Mucosa of stomach (tissue), 1 donor: ENCODE measurements at regions not wholly inside any gene's neighbourhood (a gene's known extent, or its start where the extent isn't known, plus 50 kb on each side); places are given as distances from the start of the nearest gene placed in this dataset.

Experiments
- H3K27me3 ChIP-seq: one replicate; pipeline ENCODE4 v1.7.0; 2013; ENCODE audit warnings: mild to moderate bottlenecking, low read length; ENCODE audit not compliant: control insufficient read depth, insufficient read depth
- H3K36me3 ChIP-seq: one replicate; pipeline ENCODE4 v1.7.0; 2013; ENCODE audit warnings: low read length; ENCODE audit not compliant: control insufficient read depth, insufficient read depth
- H3K4me1 ChIP-seq: one replicate; pipeline ENCODE4 v1.7.0; 2013; ENCODE audit warnings: mild to moderate bottlenecking, low read length; ENCODE audit not compliant: control insufficient read depth, insufficient read depth
- H3K4me3 ChIP-seq: one replicate; pipeline ENCODE4 v1.7.0; 2013; ENCODE audit warnings: low read length
- H3K9ac ChIP-seq: one replicate; pipeline ENCODE4 v1.7.0; 2013; ENCODE audit warnings: mild to moderate bottlenecking, low read length, moderate library complexity
- H3K9me3 ChIP-seq: one replicate; pipeline ENCODE4 v1.7.0; 2013; ENCODE audit warnings: mild to moderate bottlenecking, low read length, moderate library complexity; ENCODE audit not compliant: control insufficient read depth
- donor health status: Pancreatic carcinoma.

- Histone ChIP-seq H3K4me1 (no peaks in the 10 kb centered on the region), H3K9me3 (no peaks in the 10 kb centered on the region), H3K36me3 (no peaks in the 10 kb centered on the region), H3K9ac (no peak overlapping the region), H3K4me3 (no peak overlapping the region), H3K27me3 (no peaks in the 10 kb centered on the region)
Observed at GRCh38 chr4:181569553-181569952, 673.6 kb upstream of the TENM3 start.

- Histone ChIP-seq H3K27me3 (no peaks in the 10 kb centered on the region), H3K4me3 (no peak overlapping the region), H3K36me3 (no peaks in the 10 kb centered on the region), H3K9me3 (no peaks in the 10 kb centered on the region), H3K9ac (no peak overlapping the region), H3K4me1 (no peaks in the 10 kb centered on the region)
Observed at GRCh38 chr4:181578911-181579310, 664.3 kb upstream of the TENM3 start.

GRCh38 chr4:181579486-181579885, 663.7 kb upstream of the TENM3 start:
- Histone ChIP-seq H3K4me3 (no peak overlapping the region), H3K36me3 (no peaks in the 10 kb centered on the region), H3K9me3 (no peaks in the 10 kb centered on the region), H3K27me3 (no peaks in the 10 kb centered on the region), H3K9ac (no peak overlapping the region), H3K4me1 (no peaks in the 10 kb centered on the region)

- H3K36me3 ChIP-seq = no peaks in the 10 kb centered on the region
- H3K4me3 ChIP-seq = no peak overlapping the region
Observed at GRCh38 chr4:181581983-181582382, 661.2 kb upstream of the TENM3 start.

GRCh38 chr4:181582595-181582994, 660.6 kb upstream of the TENM3 start:
- no peaks in the 10 kb centered on the region for H3K4me1 ChIP-seq
- no peaks in the 10 kb centered on the region for H3K36me3 ChIP-seq
- H3K9ac ChIP-seq = no peak overlapping the region
- H3K27me3 ChIP-seq = no peaks in the 10 kb centered on the region
- no peaks in the 10 kb centered on the region for H3K9me3 ChIP-seq
- H3K4me3 ChIP-seq = no peak overlapping the region

More at GRCh38 chr4:181581983-181582382, 661.2 kb upstream of the TENM3 start:
- Histone ChIP-seq H3K9me3 (no peaks in the 10 kb centered on the region), H3K27me3 (no peaks in the 10 kb centered on the region), H3K4me1 (no peaks in the 10 kb centered on the region), H3K9ac (no peak overlapping the region)

GRCh38 chr4:181588733-181589302, 654.4 kb upstream of the TENM3 start:
- no peaks in the 10 kb centered on the region for H3K36me3 ChIP-seq
- H3K9ac ChIP-seq = no peak overlapping the region
- no peaks in the 10 kb centered on the region for H3K9me3 ChIP-seq
- no peaks in the 10 kb centered on the region for H3K27me3 ChIP-seq
- no peak overlapping the region for H3K4me3 ChIP-seq
- H3K4me1 ChIP-seq = no peaks in the 10 kb centered on the region

GRCh38 chr4:181592221-181592745, 650.9 kb upstream of the TENM3 start:
- Histone ChIP-seq H3K27me3 (no peaks in the 10 kb centered on the region), H3K36me3 (no peaks in the 10 kb centered on the region), H3K4me1 (no peaks in the 10 kb centered on the region), H3K9me3 (no peaks in the 10 kb centered on the region), H3K4me3 (no peak overlapping the region), H3K9ac (no peak overlapping the region)

- Histone ChIP-seq H3K4me1 (no peaks in the 10 kb centered on the region), H3K36me3 (no peaks in the 10 kb centered on the region), H3K9me3 (no peaks in the 10 kb centered on the region), H3K4me3 (no peak overlapping the region), H3K9ac (no peak overlapping the region), H3K27me3 (no peaks in the 10 kb centered on the region)
Observed at GRCh38 chr4:181593703-181594102, 649.5 kb upstream of the TENM3 start.

GRCh38 chr4:181594188-181594587, 649.0 kb upstream of the TENM3 start:
- H3K4me3 ChIP-seq = no peak overlapping the region
- H3K9me3 ChIP-seq = no peaks in the 10 kb centered on the region
- no peak overlapping the region for H3K9ac ChIP-seq
- H3K27me3 ChIP-seq = no peaks in the 10 kb centered on the region
- no peaks in the 10 kb centered on the region for H3K4me1 ChIP-seq
- no peaks in the 10 kb centered on the region for H3K36me3 ChIP-seq

GRCh38 chr4:181595716-181596115, 647.5 kb upstream of the TENM3 start:
- no peaks in the 10 kb centered on the region for H3K27me3 ChIP-seq
- no peak overlapping the region for H3K9ac ChIP-seq
- no peak overlapping the region for H3K4me3 ChIP-seq
- H3K9me3 ChIP-seq = no peaks in the 10 kb centered on the region
- no peaks in the 10 kb centered on the region for H3K36me3 ChIP-seq
- H3K4me1 ChIP-seq = no peaks in the 10 kb centered on the region

- no peak overlapping the region for H3K9ac ChIP-seq
- no peaks in the 10 kb centered on the region for H3K27me3 ChIP-seq
- H3K4me3 ChIP-seq = no peak overlapping the region
Observed at GRCh38 chr4:181597766-181598165, 645.4 kb upstream of the TENM3 start.

GRCh38 chr4:181599134-181599533, 644.1 kb upstream of the TENM3 start:
- Histone ChIP-seq H3K4me1 (no peaks in the 10 kb centered on the region), H3K4me3 (no peak overlapping the region), H3K27me3 (no peaks in the 10 kb centered on the region)

More at GRCh38 chr4:181597766-181598165, 645.4 kb upstream of the TENM3 start:
- Histone ChIP-seq H3K9me3 (no peaks in the 10 kb centered on the region), H3K36me3 (no peaks in the 10 kb centered on the region), H3K4me1 (no peaks in the 10 kb centered on the region)

GRCh38 chr4:181601103-181601502, 642.1 kb upstream of the TENM3 start:
- no peak overlapping the region for H3K4me3 ChIP-seq
- H3K9me3 ChIP-seq = no peaks in the 10 kb centered on the region
- H3K27me3 ChIP-seq = no peaks in the 10 kb centered on the region
- H3K4me1 ChIP-seq = no peaks in the 10 kb centered on the region
- no peak overlapping the region for H3K9ac ChIP-seq
- no peaks in the 10 kb centered on the region for H3K36me3 ChIP-seq

More at GRCh38 chr4:181599134-181599533, 644.1 kb upstream of the TENM3 start:
- Histone ChIP-seq H3K36me3 (no peaks in the 10 kb centered on the region), H3K9ac (no peak overlapping the region), H3K9me3 (no peaks in the 10 kb centered on the region)
